HepG2 (cell line): ENCODE measurements at regions not wholly inside any gene's neighbourhood (a gene's known extent, or its start where the extent isn't known, plus 50 kb on each side); places are given as distances from the start of the nearest gene placed in this dataset.

ENCODE experiments used
- ATAC-seq: fragments of 200-7000 bp; cut with Tn5 transposase; 3 replicates; pipeline ENCODE4 v1.9.1; 2020; ENCODE audit warnings: mild to moderate bottlenecking, moderate library complexity
- BruUV-seq: library from RNA; stranded (reverse); fragments of 400-500 nt; replicated peaks from 2 replicates; lab custom pipeline; 2021; lab: Mats Ljungman, UMichigan
- CTCF ChIA-PET: fragments of 300-600 bp; formaldehyde crosslinking; extraction: SDS; loops from one replicate; lab custom pipeline; 2021; ENCODE audit warnings: low total read pairs, inconsistent platforms, low intra/inter-chr PET ratio; lab: Yijun Ruan, JAX
- POLR2A ChIA-PET: fragments of 350-600 bp; sonication (Branson Sonifier 250); formaldehyde crosslinking; loops from one replicate; lab custom pipeline; 2020; ENCODE audit warnings: antibody characterized with exemption, inconsistent platforms; lab: Yijun Ruan, JAX
- DNase-seq: peaks from one replicate; pipeline ENCODE4 v3.0.0-alpha.2; 2015; ENCODE audit warnings: low spot score
- FAIRE-seq: peaks from 3 replicates; lab custom pipeline; 2011; peaks lifted over from hg19 to GRCh38; lab: Jason Lieb, UNC
- H2AFZ ChIP-seq: one replicate; pipeline ENCODE4 v1.6.1; 2011; ENCODE audit warnings: low read length, inconsistent platforms
- H3K27ac ChIP-seq: fragments of 300-600 bp; 3 replicates; pipeline ENCODE4 v1.8.0; 2011; ENCODE audit warnings: mixed run types, mild to moderate bottlenecking, mixed read lengths, low read length, inconsistent platforms; ENCODE audit not compliant: insufficient read depth; ENCODE audit errors: extremely low read length
- H3K27me3 ChIP-seq, 2 experiments: fragments of 200-600 bp in 1 of 2; 2 replicates in 1 of 2; 3 replicates in 1 of 2; pipeline versions ENCODE4 v1.6.0 to v1.8.0; 2011; ENCODE audit warnings: low read length in 2 of 2, mild to moderate bottlenecking in 2 of 2, moderate library complexity in 2 of 2, inconsistent platforms in 1 of 2; ENCODE audit not compliant: insufficient read depth in 2 of 2, control insufficient read depth in 1 of 2
- H3K36me3 ChIP-seq, 2 experiments: fragments of 200-600 bp in 1 of 2; replicated peaks in 1 of 2; 2 replicates in 1 of 2; 3 replicates in 1 of 2; pipeline versions ENCODE4 v1.5.1 to v1.8.0; 2011; ENCODE audit warnings: low read length in 2 of 2, inconsistent platforms in 1 of 2; ENCODE audit not compliant: insufficient read depth in 2 of 2, control insufficient read depth in 1 of 2
- H3K4me1 ChIP-seq: 2 replicates; pipeline ENCODE4 v1.5.1; 2012; ENCODE audit warnings: low read length, inconsistent platforms; ENCODE audit not compliant: insufficient read depth
- H3K4me2 ChIP-seq: 2 replicates; pipeline ENCODE4 v1.6.0; 2011; ENCODE audit warnings: low read depth, low read length, inconsistent platforms
- H3K4me3 ChIP-seq, 3 experiments: fragments of 200-600 bp in 1 of 3; sonication (generic), shearing (Covaris generic) in 1 of 3; replicated peaks in 1 of 3; 2 replicates each; pipeline ENCODE4 v1.5.1; 2011 to 2016; ENCODE audit warnings: low read length in 3 of 3, inconsistent platforms in 2 of 3, low read depth in 2 of 3, mild to moderate bottlenecking in 2 of 3, control low read depth in 1 of 3, mixed read lengths in 1 of 3; ENCODE audit not compliant: insufficient read depth in 1 of 3
- H3K79me2 ChIP-seq: one replicate; pipeline ENCODE4 v1.6.1; 2011; ENCODE audit warnings: low read length, inconsistent platforms; ENCODE audit not compliant: insufficient read depth
- H3K9ac ChIP-seq: 2 replicates; pipeline ENCODE4 v1.6.0; 2011; ENCODE audit warnings: mild to moderate bottlenecking, low read depth, low read length, inconsistent platforms; ENCODE audit not compliant: insufficient read depth
- H3K9me3 ChIP-seq: 2 replicates; pipeline ENCODE4 v1.5.1; 2012; ENCODE audit warnings: mild to moderate bottlenecking, low read length
- H4K20me1 ChIP-seq: 2 replicates; pipeline ENCODE4 v1.6.0; 2011; ENCODE audit warnings: inconsistent platforms, mild to moderate bottlenecking, low read length, moderate library complexity; ENCODE audit not compliant: insufficient read depth
- AGO1 ChIP-seq: fragments of 200-400 bp; formaldehyde crosslinking; IDR thresholded peaks from 2 replicates; pipeline ENCODE4 v1.6.1; 2017; ENCODE audit warnings: mild to moderate bottlenecking, low read depth, low read length, moderate library complexity; ENCODE audit not compliant: poor library complexity, severe bottlenecking
- HMGXB3 ChIP-seq: sonication (generic); formaldehyde crosslinking; IDR thresholded peaks from 2 replicates; pipeline ENCODE4 v1.4.0; 2020; ENCODE audit warnings: missing genetic modification reagents, borderline replicate concordance
- HOXA9 ChIP-seq: sonication (generic); formaldehyde crosslinking; IDR thresholded peaks from 2 replicates; pipeline ENCODE4 v1.8.1; 2022; ENCODE audit warnings: missing genetic modification reagents, mild to moderate bottlenecking, moderate library complexity, borderline replicate concordance
- KLF11 ChIP-seq: IDR thresholded peaks from 2 replicates; pipeline ENCODE4 v1.6.1; 2016; ENCODE audit warnings: missing compliant biosample characterization
- KMT2B ChIP-seq: IDR thresholded peaks from 2 replicates; pipeline ENCODE4 v1.6.1; 2016; ENCODE audit warnings: missing genetic modification reagents, missing compliant biosample characterization
- MTA1 ChIP-seq: sonication (generic); formaldehyde crosslinking; IDR thresholded peaks from 2 replicates; pipeline ENCODE4 v1.4.0; 2020; ENCODE audit warnings: missing genetic modification reagents, mild to moderate bottlenecking, borderline replicate concordance
- PHF20 ChIP-seq: sonication (generic); formaldehyde crosslinking; IDR thresholded peaks from 2 replicates; pipeline ENCODE4 v1.5.0; 2020; ENCODE audit warnings: mild to moderate bottlenecking, missing genetic modification reagents
- RBAK ChIP-seq: sonication (generic); formaldehyde crosslinking; IDR thresholded peaks from 2 replicates; pipeline ENCODE4 v1.5.1; 2020; ENCODE audit warnings: mild to moderate bottlenecking, missing genetic modification reagents
- SKI ChIP-seq: fragments of 450-650 bp; IDR thresholded peaks from one replicate; pipeline ENCODE4 v1.6.1; 2018; ENCODE audit warnings: mild to moderate bottlenecking; ENCODE audit not compliant: partially characterized antibody
- SNAPC2 ChIP-seq: sonication (generic); formaldehyde crosslinking; IDR thresholded peaks from 2 replicates; pipeline ENCODE4 v1.8.1; 2022; ENCODE audit warnings: mild to moderate bottlenecking, missing genetic modification reagents
- ZBTB26 ChIP-seq: IDR thresholded peaks from 2 replicates; pipeline ENCODE4 v1.6.1; 2016; ENCODE audit warnings: missing compliant biosample characterization, missing genetic modification reagents, borderline replicate concordance
- ZNF207 ChIP-seq: fragments of 450-650 bp; IDR thresholded peaks from 2 replicates; pipeline ENCODE4 v1.6.1; 2016; ENCODE audit warnings: antibody characterized with exemption, borderline replicate concordance
- ZNF274 ChIP-seq: sonication (generic); formaldehyde crosslinking; IDR thresholded peaks from 2 replicates; pipeline ENCODE4 v1.5.1; 2020; ENCODE audit warnings: mild to moderate bottlenecking, missing genetic modification reagents
- ZNF510 ChIP-seq: sonication (generic); formaldehyde crosslinking; IDR thresholded peaks from 2 replicates; pipeline ENCODE4 v1.4.0; 2020; ENCODE audit warnings: low read depth, mild to moderate bottlenecking, missing genetic modification reagents
- WGBS: methylation state at CpG from one replicate; pipeline ENCODE4 v1.1.6; 2017; ENCODE audit warnings: low lambda C conversion rate; 5-methylcytosine and 5-hydroxymethylcytosine counted together
- in situ Hi-C: cut with HindIII; loops from 2 replicates; pipeline ENCODE4 v1.10.0; 2017; ENCODE audit warnings: low pct_unique_long_range_greater_than_20kb; ENCODE audit not compliant: extremely low pct_ligation_motif_present
- intact Hi-C: fragments of 100-400 bp; cut with micrococcal nuclease; formaldehyde crosslinking; loops from one replicate; pipeline ENCODE4 v1.10.0; 2022; ENCODE audit not compliant: unreplicated experiment

- TF ChIP-seq MTA1 (CRISPR knock-in tag) = no peak
- ChIA-PET CTCF (no interaction called here), POLR2A (no interaction called here)
- no peaks in the 10 kb centered on the region for H4K20me1 ChIP-seq
- DNase-seq (no peak), FAIRE-seq (no peak), ATAC-seq (no peak)
- H3K9me3 ChIP-seq = no peaks in the 10 kb centered on the region
- no peak overlapping the region for H3K27ac ChIP-seq
- BruUV-seq = no TSS peak
- H3K4me2 ChIP-seq = no peak overlapping the region
- no peaks in the 10 kb centered on the region for H3K27me3 ChIP-seq
- no peaks in the 10 kb centered on the region for H3K79me2 ChIP-seq
- WGBS = 0% methylated on average over 2 of the region's 2 CpGs
- H3K4me1 ChIP-seq = no peaks in the 10 kb centered on the region
- in situ Hi-C loops = no loop called here
- no peak overlapping the region for H3K4me3 ChIP-seq
- H2AFZ ChIP-seq = no peak overlapping the region
- no peaks in the 10 kb centered on the region for H3K36me3 ChIP-seq
- H3K9ac ChIP-seq = no peak overlapping the region
- intact Hi-C loops = no loop called here
Measured at GRCh38 chr3:163382183-163382582, 1696.1 kb downstream of the SI start.

- Histone ChIP-seq H2AFZ (no peak overlapping the region), H3K27me3 (no peaks in the 10 kb centered on the region), H3K4me2 (no peak overlapping the region), H3K9ac (no peak overlapping the region), H4K20me1 (no peaks in the 10 kb centered on the region), H3K36me3 (no peaks in the 10 kb centered on the region), H3K4me1 (no peaks in the 10 kb centered on the region), H3K79me2 (no peaks in the 10 kb centered on the region), H3K27ac (no peak overlapping the region), H3K9me3 (no peaks in the 10 kb centered on the region), H3K4me3 (no peak overlapping the region)
- ChIA-PET POLR2A (no interaction called here), CTCF (no interaction called here)
- intact Hi-C loops = no loop called here
- FAIRE-seq = no peak
- in situ Hi-C loops = no loop called here
- DNase-seq = no peak
- ATAC-seq = no peak
- BruUV-seq = no TSS peak
- no peak for TF ChIP-seq ZBTB26 (CRISPR knock-in tag)
- TF ChIP-seq ZNF510 (CRISPR knock-in tag) = no peak
- TF ChIP-seq RBAK (CRISPR knock-in tag) = no peak
- no peak for TF ChIP-seq KMT2B (CRISPR knock-in tag)
- no peak for TF ChIP-seq HMGXB3 (CRISPR knock-in tag)
- TF ChIP-seq KLF11 (CRISPR knock-in tag) = no peak
- TF ChIP-seq ZNF274 (CRISPR knock-in tag) = no peak
- TF ChIP-seq ZNF207 = no peak
- no peak for TF ChIP-seq PHF20 (CRISPR knock-in tag)
- TF ChIP-seq AGO1 = no peak
- no peak for TF ChIP-seq SKI
- no peak for TF ChIP-seq HOXA9 (CRISPR knock-in tag)
- TF ChIP-seq SNAPC2 = no peak
Measured at GRCh38 chr3:163368168-163368567, 1710.1 kb downstream of the SI start.
